Hepatocyte (in vitro differentiated cells): ENCODE measurements at regions not wholly inside any gene's neighbourhood (a gene's known extent, or its start where the extent isn't known, plus 50 kb on each side); places are given as distances from the start of the nearest gene placed in this dataset.

Experiments
- EZH2 ChIP-seq: fragments of 200-600 bp; sonication (generic); IDR thresholded peaks from 2 replicates; pipeline ENCODE4 v1.6.1; 2016; ENCODE audit warnings: antibody characterized with exemption, mild to moderate bottlenecking, borderline replicate concordance
- TF ChIP-seq, protein P1 (sequence below): fragments of 200-600 bp; sonication (generic); IDR thresholded peaks from 2 replicates; pipeline ENCODE4 v1.5.1; 2016; ENCODE audit warnings: antibody characterized with exemption, mild to moderate bottlenecking; ENCODE audit not compliant: poor library complexity

DNA sequence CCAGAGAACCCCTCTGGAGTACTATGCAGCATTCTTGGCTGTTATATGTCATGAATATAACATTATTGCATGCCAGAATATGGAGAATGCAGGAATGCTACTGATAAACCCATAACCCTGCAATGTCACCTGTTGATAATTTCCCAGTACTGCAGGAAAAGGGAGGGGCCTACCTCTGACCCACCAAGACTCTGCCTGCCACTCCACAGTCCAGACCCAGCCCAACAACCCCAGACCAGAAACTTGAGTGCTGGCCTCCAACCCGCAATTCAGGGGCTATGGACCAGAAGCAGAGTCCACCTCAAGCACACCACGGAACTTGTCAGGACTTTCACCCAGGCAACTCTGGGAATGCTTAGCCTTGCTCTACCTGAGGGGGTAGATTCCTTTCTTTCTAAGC, 92.9 kb upstream of the WDR44 start:
- TF ChIP-seq EZH2, result no peak
- TF ChIP-seq, protein P1, sequence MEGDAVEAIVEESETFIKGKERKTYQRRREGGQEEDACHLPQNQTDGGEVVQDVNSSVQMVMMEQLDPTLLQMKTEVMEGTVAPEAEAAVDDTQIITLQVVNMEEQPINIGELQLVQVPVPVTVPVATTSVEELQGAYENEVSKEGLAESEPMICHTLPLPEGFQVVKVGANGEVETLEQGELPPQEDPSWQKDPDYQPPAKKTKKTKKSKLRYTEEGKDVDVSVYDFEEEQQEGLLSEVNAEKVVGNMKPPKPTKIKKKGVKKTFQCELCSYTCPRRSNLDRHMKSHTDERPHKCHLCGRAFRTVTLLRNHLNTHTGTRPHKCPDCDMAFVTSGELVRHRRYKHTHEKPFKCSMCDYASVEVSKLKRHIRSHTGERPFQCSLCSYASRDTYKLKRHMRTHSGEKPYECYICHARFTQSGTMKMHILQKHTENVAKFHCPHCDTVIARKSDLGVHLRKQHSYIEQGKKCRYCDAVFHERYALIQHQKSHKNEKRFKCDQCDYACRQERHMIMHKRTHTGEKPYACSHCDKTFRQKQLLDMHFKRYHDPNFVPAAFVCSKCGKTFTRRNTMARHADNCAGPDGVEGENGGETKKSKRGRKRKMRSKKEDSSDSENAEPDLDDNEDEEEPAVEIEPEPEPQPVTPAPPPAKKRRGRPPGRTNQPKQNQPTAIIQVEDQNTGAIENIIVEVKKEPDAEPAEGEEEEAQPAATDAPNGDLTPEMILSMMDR, result no peak
